ENCODE measurements at regions not wholly inside any gene's neighbourhood (a gene's known extent, or its start where the extent isn't known, plus 50 kb on each side); places are given as distances from the start of the nearest gene placed in this dataset.

DNA sequence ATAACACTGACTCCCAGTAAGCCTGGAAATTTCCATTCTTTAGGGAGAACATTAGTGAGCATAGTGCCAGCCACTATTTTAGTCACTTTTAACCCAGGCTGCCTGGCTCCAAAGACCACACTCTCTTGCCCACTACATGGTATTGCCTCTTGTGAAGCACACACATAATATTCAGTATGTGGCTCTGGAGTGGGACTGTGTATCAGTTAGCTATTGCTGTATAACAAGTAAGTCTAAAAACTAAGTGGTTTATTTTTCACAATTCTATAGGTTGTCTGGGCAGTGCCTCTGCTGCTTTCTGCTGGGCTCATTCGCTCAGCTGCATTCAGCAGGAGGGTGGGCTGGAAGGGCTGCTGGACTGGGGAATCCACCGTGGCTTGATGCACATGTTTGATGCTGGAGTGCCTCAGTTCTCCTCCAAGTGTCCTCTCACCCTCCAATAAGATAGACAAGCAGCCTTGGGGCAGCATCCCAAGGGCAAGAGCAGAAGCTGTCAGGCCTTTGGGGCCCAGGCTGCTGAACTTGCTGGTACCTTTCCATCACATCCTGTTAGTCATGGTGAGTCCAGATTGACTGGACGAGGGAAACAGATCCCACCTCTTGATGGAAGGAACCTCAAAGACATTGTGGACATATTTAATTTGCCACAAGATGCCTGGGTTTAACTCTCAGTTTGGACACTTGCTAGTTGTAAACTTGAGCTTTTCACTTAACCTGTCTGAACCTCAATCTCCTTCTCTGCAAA lies 66.6 kb upstream of the TLE3 start:
- Histone ChIP-seq H3K9ac (ENCODE audit: low read depth, low read length) (no peak overlapping the region), H3K4me1 (ENCODE audit: control insufficient read depth, insufficient read depth, low read length) (peaks cover 4% of the 10 kb centered on the region; the same call in 1 of the 2 replicates), H3K36me3 (ENCODE audit: control insufficient read depth, insufficient read depth, low read length) (no peaks in the 10 kb centered on the region), H3K4me3 (ENCODE audit: low read depth, low read length) (no peak overlapping the region), H3K27me3 (ENCODE audit: control insufficient read depth, insufficient read depth, low read length) (no peaks in the 10 kb centered on the region), H3K9me3 (ENCODE audit: control insufficient read depth, insufficient read depth, low read length) (no peaks in the 10 kb centered on the region), H3K27ac (ENCODE audit: low read depth, low read length) (no peak overlapping the region)

DNA sequence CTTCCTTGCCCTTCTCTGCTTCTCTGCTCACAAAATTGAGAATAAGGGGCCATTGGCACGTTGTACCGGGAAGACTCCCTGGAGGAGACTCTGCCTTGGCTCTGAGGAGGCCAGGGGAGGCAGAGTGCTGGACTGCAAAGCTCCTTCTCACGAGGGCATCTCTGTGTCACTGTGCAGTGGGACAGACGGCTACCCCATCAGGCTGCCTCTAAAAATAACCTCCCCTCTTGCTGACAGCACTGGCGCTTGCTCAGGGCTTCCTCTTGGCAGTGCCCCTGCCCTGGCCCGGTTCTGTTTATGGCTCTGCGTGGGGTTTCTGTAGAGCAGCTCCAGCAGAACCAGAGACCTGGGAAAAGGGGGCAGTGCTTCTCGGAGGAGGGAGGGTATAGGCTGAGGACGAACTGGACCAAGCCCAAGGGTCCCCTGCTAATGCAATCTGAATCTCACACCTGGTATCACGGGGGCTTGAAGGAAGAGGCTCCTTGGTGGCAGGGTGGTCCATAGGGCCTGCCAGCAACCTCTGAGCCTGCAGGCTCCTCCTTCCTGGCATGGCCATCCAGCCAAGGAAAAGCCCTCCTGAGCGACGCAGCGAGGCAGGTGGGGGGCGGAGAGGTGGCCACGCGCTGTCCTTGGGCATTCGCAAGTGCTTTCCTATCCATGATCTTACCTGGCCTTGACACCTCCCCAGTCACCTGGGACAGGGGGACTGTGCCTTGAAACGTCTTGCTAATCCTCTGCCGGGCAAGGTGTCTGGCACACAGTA lies 63.3 kb upstream of the TLE3 start:
- peaks cover 4% of the 10 kb centered on the region; the same call in 1 of the 2 replicates for H3K4me1 ChIP-seq (ENCODE audit: control insufficient read depth, insufficient read depth, low read length)
- H3K9ac ChIP-seq (ENCODE audit: low read depth, low read length): no peak overlapping the region
- H3K9me3 ChIP-seq (ENCODE audit: control insufficient read depth, insufficient read depth, low read length): no peaks in the 10 kb centered on the region
- no peaks in the 10 kb centered on the region for H3K27me3 ChIP-seq (ENCODE audit: control insufficient read depth, insufficient read depth, low read length)
- no peaks in the 10 kb centered on the region for H3K36me3 ChIP-seq (ENCODE audit: control insufficient read depth, insufficient read depth, low read length)
- H3K27ac ChIP-seq (ENCODE audit: low read depth, low read length): no peak overlapping the region
- no peak overlapping the region for H3K4me3 ChIP-seq (ENCODE audit: low read depth, low read length)

DNA sequence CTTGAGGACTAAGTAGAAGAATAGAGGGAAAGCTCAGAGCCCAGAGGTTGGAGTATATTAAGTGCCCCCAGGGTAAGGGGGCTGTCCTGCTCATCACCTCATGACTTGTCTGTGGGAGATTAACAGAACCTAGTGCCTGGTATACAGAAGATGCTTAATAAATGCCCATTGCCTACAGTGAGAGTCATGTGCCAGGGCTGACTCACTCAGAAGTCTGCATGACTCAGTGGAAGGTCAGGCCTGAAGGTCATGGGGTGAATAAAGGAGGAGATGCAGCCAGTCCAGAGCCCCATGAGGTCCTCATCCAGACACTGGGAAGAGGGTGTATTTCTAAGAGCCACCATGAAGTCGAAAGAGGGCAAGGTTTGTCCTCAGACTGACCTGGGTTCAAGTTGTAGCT lies 62.5 kb upstream of the TLE3 start:
- Histone ChIP-seq H3K27me3 (ENCODE audit: control insufficient read depth, insufficient read depth, low read length) (no peaks in the 10 kb centered on the region), H3K9me3 (ENCODE audit: control insufficient read depth, insufficient read depth, low read length) (no peaks in the 10 kb centered on the region)

DNA sequence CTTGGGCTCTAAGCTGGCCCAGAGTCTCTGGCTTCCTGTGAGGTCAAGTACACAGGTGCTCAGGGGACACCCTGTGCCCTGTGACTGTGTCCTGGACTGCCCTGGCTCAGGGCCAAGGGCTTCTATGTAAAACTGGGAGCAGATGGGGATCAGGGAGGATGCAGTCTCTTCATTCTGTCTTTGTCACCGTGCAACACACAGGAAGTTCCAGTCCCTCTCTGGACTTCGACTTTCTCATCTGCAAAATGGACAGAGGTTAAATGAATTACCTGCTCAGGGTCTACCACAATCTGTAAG lies 61.9 kb upstream of the TLE3 start:
- Histone ChIP-seq H3K27me3 (ENCODE audit: control insufficient read depth, insufficient read depth, low read length) (0 out of 2 replicates have a peak, but pooled peaks cover 2% of the 10 kb centered on the region), H3K4me1 (ENCODE audit: control insufficient read depth, insufficient read depth, low read length) (no peaks in the 10 kb centered on the region), H3K36me3 (ENCODE audit: control insufficient read depth, insufficient read depth, low read length) (no peaks in the 10 kb centered on the region), H3K27ac (ENCODE audit: low read depth, low read length) (no peak overlapping the region), H3K9ac (ENCODE audit: low read depth, low read length) (no peak overlapping the region), H3K9me3 (ENCODE audit: control insufficient read depth, insufficient read depth, low read length) (no peaks in the 10 kb centered on the region), H3K4me3 (ENCODE audit: low read depth, low read length) (no peak overlapping the region)

More for the DNA sequence above, 62.5 kb upstream of the TLE3 start:
- Histone ChIP-seq H3K27ac (ENCODE audit: low read depth, low read length) (no peak overlapping the region), H3K4me3 (ENCODE audit: low read depth, low read length) (no peak overlapping the region), H3K4me1 (ENCODE audit: control insufficient read depth, insufficient read depth, low read length) (peaks cover 2% of the 10 kb centered on the region; the same call in 1 of the 2 replicates), H3K9ac (ENCODE audit: low read depth, low read length) (no peak overlapping the region), H3K36me3 (ENCODE audit: control insufficient read depth, insufficient read depth, low read length) (no peaks in the 10 kb centered on the region)

DNA sequence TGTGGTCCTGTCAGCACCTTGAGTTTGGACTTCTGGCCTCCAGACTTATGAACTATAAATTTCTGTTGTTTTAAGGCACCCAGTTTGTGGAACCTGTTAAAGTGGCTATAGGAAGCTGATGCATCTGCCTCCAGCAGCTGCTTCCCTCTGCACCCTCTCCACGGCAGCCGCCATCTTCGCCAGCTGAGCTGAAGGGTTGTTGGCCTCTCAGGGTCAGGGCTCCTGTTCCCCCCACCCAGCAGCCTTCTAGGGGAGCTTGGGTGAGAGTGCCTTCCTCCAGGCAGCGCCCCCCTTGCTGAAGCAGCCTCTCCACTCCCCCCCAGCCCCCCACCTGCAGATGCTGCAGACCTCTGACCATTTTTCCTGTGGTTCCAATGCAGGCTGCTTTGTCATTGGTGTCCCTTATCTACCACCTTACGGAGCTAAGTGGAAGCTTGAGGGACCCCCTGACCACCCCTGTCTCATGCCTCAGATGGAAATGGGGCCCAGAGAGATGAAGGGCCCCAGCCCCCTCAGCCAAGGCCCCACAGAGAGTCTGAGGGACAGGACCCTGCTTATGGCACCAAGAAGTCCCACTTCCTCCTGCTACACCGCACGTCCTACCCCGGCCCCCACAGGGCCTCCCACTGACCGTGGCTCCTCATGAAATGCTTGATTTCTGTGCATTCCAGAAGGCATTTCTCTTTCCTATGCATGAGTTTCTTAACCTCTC lies 61.4 kb upstream of the TLE3 start:
- Histone ChIP-seq H3K9ac (ENCODE audit: low read depth, low read length) (no peak overlapping the region), H3K9me3 (ENCODE audit: control insufficient read depth, insufficient read depth, low read length) (no peaks in the 10 kb centered on the region), H3K27ac (ENCODE audit: low read depth, low read length) (no peak overlapping the region), H3K36me3 (ENCODE audit: control insufficient read depth, insufficient read depth, low read length) (no peaks in the 10 kb centered on the region), H3K4me1 (ENCODE audit: control insufficient read depth, insufficient read depth, low read length) (peaks cover 5% of the 10 kb centered on the region), H3K27me3 (ENCODE audit: control insufficient read depth, insufficient read depth, low read length) (0 out of 2 replicates have a peak, but pooled peaks cover 2% of the 10 kb centered on the region), H3K4me3 (ENCODE audit: low read depth, low read length) (no peak overlapping the region)

DNA sequence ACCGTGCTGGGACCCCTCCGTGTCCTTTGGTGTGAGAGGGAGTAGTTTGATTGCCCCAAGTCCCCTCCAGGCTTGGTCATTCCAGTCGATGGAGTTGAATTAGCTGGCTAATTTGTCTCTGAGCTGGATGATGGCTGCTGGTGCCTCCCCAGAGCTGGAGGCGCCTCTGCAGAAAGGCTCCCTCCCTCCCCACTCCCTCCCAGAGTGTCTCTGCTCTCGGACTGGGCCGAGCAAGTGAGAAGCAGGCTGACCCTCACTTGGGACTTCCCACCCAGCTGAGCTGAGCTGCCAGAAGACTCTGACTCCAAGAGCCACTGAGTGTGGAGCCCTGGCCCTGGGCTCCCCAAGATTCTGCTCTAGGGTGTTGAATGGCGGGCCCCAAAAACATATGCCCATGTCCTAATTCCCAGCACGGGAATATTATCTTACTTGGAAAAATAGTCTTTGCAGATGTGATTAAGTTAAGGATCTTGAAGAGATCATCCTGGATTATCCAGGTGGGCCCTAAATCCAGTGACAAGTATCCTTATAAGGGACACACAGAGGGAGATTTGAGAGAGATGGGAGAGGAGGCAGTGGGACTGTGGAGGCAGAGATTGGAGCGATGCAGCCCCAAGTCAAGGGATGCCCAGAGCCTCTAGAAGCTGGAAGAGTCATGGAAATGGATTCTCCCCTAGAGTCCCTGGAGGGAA lies 60.7 kb upstream of the TLE3 start:
- Histone ChIP-seq H3K4me1 (ENCODE audit: control insufficient read depth, insufficient read depth, low read length) (peaks cover 12% of the 10 kb centered on the region), H3K36me3 (ENCODE audit: control insufficient read depth, insufficient read depth, low read length) (no peaks in the 10 kb centered on the region), H3K27ac (ENCODE audit: low read depth, low read length) (no peak overlapping the region), H3K9ac (ENCODE audit: low read depth, low read length) (no peak overlapping the region), H3K4me3 (ENCODE audit: low read depth, low read length) (no peak overlapping the region), H3K9me3 (ENCODE audit: control insufficient read depth, insufficient read depth, low read length) (no peaks in the 10 kb centered on the region), H3K27me3 (ENCODE audit: control insufficient read depth, insufficient read depth, low read length) (peaks cover 2% of the 10 kb centered on the region; the same call in 1 of the 2 replicates)

DNA sequence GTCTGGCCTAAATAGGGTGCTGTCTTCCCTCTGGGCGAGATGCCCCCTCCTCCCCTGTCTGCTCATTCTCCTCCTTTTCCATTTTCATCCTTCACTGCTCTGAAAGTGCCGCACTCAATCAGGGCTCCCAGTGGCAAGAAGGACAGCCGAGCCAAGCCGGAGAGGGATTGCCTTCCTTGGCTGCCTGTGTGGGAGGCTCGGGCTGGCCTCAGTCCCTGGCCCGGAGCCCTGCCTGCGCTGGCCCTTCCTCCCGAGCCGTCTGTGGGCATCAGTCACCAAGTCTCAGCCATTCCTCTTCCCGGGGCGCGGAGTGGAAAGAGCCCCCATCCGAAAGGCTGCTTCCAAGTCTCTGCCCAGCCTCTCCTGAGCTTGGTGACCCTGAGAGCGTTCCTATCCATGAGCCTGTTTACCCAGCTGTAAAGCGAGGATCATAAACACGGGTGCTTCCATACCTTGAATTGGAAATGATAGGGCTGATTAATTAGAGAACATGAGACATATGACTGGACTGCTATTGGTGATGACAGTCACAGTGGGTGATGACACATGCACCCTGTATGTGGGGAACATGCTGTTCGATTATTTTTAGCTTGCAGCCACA lies 59.1 kb upstream of the TLE3 start:
- no peak overlapping the region for H3K4me3 ChIP-seq (ENCODE audit: low read depth, low read length)
- no peaks in the 10 kb centered on the region for H3K9me3 ChIP-seq (ENCODE audit: control insufficient read depth, insufficient read depth, low read length)
- H3K27me3 ChIP-seq (ENCODE audit: control insufficient read depth, insufficient read depth, low read length): peaks cover 2% of the 10 kb centered on the region; the same call in 1 of the 2 replicates
- H3K9ac ChIP-seq (ENCODE audit: low read depth, low read length): no peak overlapping the region
- no peaks in the 10 kb centered on the region for H3K36me3 ChIP-seq (ENCODE audit: control insufficient read depth, insufficient read depth, low read length)
- H3K4me1 ChIP-seq (ENCODE audit: control insufficient read depth, insufficient read depth, low read length): peaks cover 13% of the 10 kb centered on the region
- H3K27ac ChIP-seq (ENCODE audit: low read depth, low read length): no peak overlapping the region

DNA sequence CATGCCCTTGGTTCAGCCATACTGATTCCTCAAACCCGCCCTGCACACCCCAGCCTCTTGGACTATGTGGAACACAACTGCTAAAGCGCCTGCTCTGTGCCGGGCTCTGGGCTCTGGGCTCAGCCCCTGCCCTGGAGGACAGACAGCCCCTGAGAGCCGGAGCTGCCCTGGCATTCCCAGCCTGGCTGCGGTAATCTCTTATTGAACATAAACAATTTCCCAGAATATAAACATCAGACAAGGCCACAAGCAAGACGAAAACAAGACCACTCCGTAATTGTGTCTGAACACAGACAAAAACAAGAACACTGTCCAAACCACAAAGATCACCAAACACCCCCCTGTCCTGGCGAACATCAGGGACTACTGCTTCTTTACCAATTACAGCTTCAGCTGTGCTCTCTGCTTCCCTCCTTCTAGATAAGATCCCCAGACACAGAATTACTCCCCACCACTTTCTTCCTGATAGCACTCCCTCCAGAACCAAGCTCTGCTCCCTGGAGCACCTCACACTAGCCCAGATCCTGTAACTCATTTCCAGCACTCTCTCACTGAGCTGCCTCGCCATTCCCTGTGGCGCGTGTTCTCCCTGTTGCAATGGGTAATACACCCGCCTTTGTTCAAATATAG lies 57.1 kb upstream of the TLE3 start:
- no peaks in the 10 kb centered on the region for H3K9me3 ChIP-seq (ENCODE audit: control insufficient read depth, insufficient read depth, low read length)
- peaks cover 13% of the 10 kb centered on the region for H3K4me1 ChIP-seq (ENCODE audit: control insufficient read depth, insufficient read depth, low read length)
- no peak overlapping the region for H3K4me3 ChIP-seq (ENCODE audit: low read depth, low read length)
- peaks cover 2% of the 10 kb centered on the region; the same call in 1 of the 2 replicates for H3K27me3 ChIP-seq (ENCODE audit: control insufficient read depth, insufficient read depth, low read length)
- no peaks in the 10 kb centered on the region for H3K36me3 ChIP-seq (ENCODE audit: control insufficient read depth, insufficient read depth, low read length)
- no peak overlapping the region for H3K9ac ChIP-seq (ENCODE audit: low read depth, low read length)
- H3K27ac ChIP-seq (ENCODE audit: low read depth, low read length): no peak overlapping the region

DNA sequence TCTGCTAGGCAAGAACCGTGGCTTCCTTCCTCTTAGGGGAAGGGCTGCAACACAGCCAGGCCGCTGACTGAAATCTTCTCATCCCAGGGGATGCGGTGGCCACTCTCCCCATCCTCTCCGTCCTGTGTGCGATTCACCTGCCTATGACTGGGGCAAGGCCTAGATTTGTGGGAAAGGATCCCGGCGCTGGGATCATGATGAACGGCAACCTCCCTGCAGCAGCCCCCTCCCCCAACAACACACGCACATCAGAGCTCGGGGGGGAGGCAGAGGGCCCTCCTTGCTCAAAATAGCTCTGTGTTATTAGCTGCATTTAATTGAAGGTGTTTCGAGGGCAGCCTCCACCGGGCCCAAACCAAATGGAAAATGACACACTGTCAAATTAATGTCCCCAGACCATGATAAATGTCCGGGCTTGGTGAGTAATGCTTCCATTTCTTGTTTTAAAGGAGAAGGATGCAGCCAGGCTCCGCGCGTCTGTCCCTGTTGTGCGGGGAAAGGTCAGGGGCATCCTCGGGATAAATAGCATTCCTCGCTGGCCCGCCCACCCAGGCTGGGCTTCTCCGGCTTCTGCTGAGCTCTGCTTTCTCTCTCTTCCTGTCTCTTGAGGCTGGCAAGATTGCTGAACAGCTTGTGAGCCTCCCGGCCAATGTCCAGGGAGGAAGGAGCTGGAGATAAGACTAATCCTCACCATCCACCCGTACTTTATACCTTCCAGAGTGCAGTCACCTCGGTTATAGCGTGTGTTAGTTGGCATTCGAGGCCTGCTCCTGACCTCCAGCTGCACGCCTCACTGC lies 56.4 kb upstream of the TLE3 start:
- no peak overlapping the region for H3K4me3 ChIP-seq (ENCODE audit: low read depth, low read length)
- no peaks in the 10 kb centered on the region for H3K9me3 ChIP-seq (ENCODE audit: control insufficient read depth, insufficient read depth, low read length)
- no peaks in the 10 kb centered on the region for H3K36me3 ChIP-seq (ENCODE audit: control insufficient read depth, insufficient read depth, low read length)
- peaks cover 2% of the 10 kb centered on the region; the same call in 1 of the 2 replicates for H3K27me3 ChIP-seq (ENCODE audit: control insufficient read depth, insufficient read depth, low read length)
- H3K27ac ChIP-seq (ENCODE audit: low read depth, low read length): no peak overlapping the region
- H3K4me1 ChIP-seq (ENCODE audit: control insufficient read depth, insufficient read depth, low read length): peaks cover 13% of the 10 kb centered on the region
- no peak overlapping the region for H3K9ac ChIP-seq (ENCODE audit: low read depth, low read length)

Measured in HUES48 (cell line).